ENCODE measurements at regions not wholly inside any gene's neighbourhood (a gene's known extent, or its start where the extent isn't known, plus 50 kb on each side); places are given as distances from the start of the nearest gene placed in this dataset.

- H3K4me3 ChIP-seq (ENCODE audit: low read depth in 2 of 2, low read length in 1 of 2) = no peak overlapping the region
- no peak overlapping the region for H3K27ac ChIP-seq (ENCODE audit: low read depth in 2 of 2, low read length in 1 of 2)
- ChIA-PET POLR2A (no interaction called here), CTCF (interaction anchor here (1.7 to 2.3 kb wide), 2 partner anchors 305 to 408 kb away, joined by 5 to 11 read pairs; partner anchors contain the start of gene DUSP10)
- H3K4me1 ChIP-seq (ENCODE audit: control insufficient read depth in 1 of 2, insufficient read depth in 2 of 2, low read depth in 1 of 2, low read length in 1 of 2) = peaks cover 13 to 50% of the 10 kb centered on the region in 2 experiments
- H3K36me3 ChIP-seq (replicated peaks in 1 of 2; ENCODE audit: control insufficient read depth in 1 of 2, insufficient read depth in 2 of 2, low read length in 1 of 2) = no peaks in the 10 kb centered on the region
- no peaks in the 10 kb centered on the region for H3K79me2 ChIP-seq (ENCODE audit: insufficient read depth)
- H2AFZ ChIP-seq (ENCODE audit: low read depth) = no peak overlapping the region
- H3K4me2 ChIP-seq = no peak overlapping the region
- no peak for TF ChIP-seq TAF1 (IDR thresholded peaks at IDR 0.05; ENCODE audit: borderline replicate concordance, low read depth, low read length)
- no peak for TF ChIP-seq MEF2A (IDR thresholded peaks at IDR 0.05; ENCODE audit: borderline replicate concordance, low read depth)
- no peak for TF ChIP-seq TEAD4 (IDR thresholded peaks at IDR 0.05; ENCODE audit: borderline replicate concordance, insufficient read depth)
- TF ChIP-seq USF2 (IDR thresholded peaks at IDR 0.05; ENCODE audit: borderline replicate concordance, low read depth, low read length) = no peak
- TF ChIP-seq SIN3A (IDR thresholded peaks at IDR 0.05; ENCODE audit: borderline replicate concordance, low read depth, low read length) = no peak
- TF ChIP-seq EP300 (IDR thresholded peaks at IDR 0.05; ENCODE audit: borderline replicate concordance in 1 of 2, low read depth in 1 of 2, low read length in 1 of 2) = no peak
- no peak for TF ChIP-seq NFIC (IDR thresholded peaks at IDR 0.05; ENCODE audit: borderline replicate concordance)
- TF ChIP-seq GABPA (IDR thresholded peaks at IDR 0.05; ENCODE audit: low read depth) = no peak
- no peak for TF ChIP-seq YY1 (IDR thresholded peaks at IDR 0.05; ENCODE audit: low read depth)
- TF ChIP-seq RAD21 (IDR thresholded peaks at IDR 0.05; ENCODE audit: low read length) = no peak
- no peak for TF ChIP-seq FOXM1 (IDR thresholded peaks at IDR 0.05; ENCODE audit: low read depth)
- no peak for TF ChIP-seq GATA2 (CRISPR knock-in tag; IDR thresholded peaks at IDR 0.05)
- no peak for TF ChIP-seq CHD2 (IDR thresholded peaks at IDR 0.05; ENCODE audit: low read length, partially characterized antibody)
- H3K9ac ChIP-seq = no peak overlapping the region
- no peaks in the 10 kb centered on the region for H3K9me3 ChIP-seq
- 85% methylated on average over 3 of the region's 3 CpGs for WGBS (ENCODE audit: low lambda C conversion rate)
- no peaks in the 10 kb centered on the region for H4K20me1 ChIP-seq (ENCODE audit: insufficient read depth)
- no peak for DNase-seq
- H3F3A ChIP-seq (replicated peaks; ENCODE audit: insufficient read depth) = peaks cover 8% of the 10 kb centered on the region
- H3K27me3 ChIP-seq (ENCODE audit: insufficient read depth) = no peaks in the 10 kb centered on the region
- H3K9me2 ChIP-seq = no peaks in the 10 kb centered on the region
These were observed 304.9 kb upstream of the DUSP10 start for GRCh38 chr1:222046684-222047263.

- no peak overlapping the region for H3K4me3 ChIP-seq (ENCODE audit: low read depth in 2 of 2, low read length in 1 of 2)
- no peaks in the 10 kb centered on the region for H4K20me1 ChIP-seq (ENCODE audit: insufficient read depth)
- WGBS (ENCODE audit: low lambda C conversion rate) = 87% methylated on average over 3 of the region's 3 CpGs
- no peaks in the 10 kb centered on the region for H3K27me3 ChIP-seq (ENCODE audit: insufficient read depth)
- H3K27ac ChIP-seq (ENCODE audit: low read depth in 2 of 2, low read length in 1 of 2) = no peak overlapping the region
- ChIA-PET CTCF (interaction anchor here (2.3 kb wide), 1 partner anchor 409 kb away, joined by 11 read pairs; no protein-coding TSS in a partner anchor), POLR2A (no interaction called here)
- H3K9ac ChIP-seq = no peak overlapping the region
- no peak overlapping the region for H3K4me2 ChIP-seq
- H3K4me1 ChIP-seq (ENCODE audit: control insufficient read depth in 1 of 2, insufficient read depth in 2 of 2, low read depth in 1 of 2, low read length in 1 of 2) = peaks cover 13 to 50% of the 10 kb centered on the region in 2 experiments
- no peaks in the 10 kb centered on the region for H3K79me2 ChIP-seq (ENCODE audit: insufficient read depth)
- peaks cover 8% of the 10 kb centered on the region for H3F3A ChIP-seq (replicated peaks; ENCODE audit: insufficient read depth)
- no peaks in the 10 kb centered on the region for H3K9me3 ChIP-seq
- TF ChIP-seq TEAD4 (IDR thresholded peaks at IDR 0.05; ENCODE audit: borderline replicate concordance, insufficient read depth) (no peak), FOXJ3 (CRISPR knock-in tag; IDR thresholded peaks at IDR 0.05) (no peak)
- H3K9me2 ChIP-seq = no peaks in the 10 kb centered on the region
- no peaks in the 10 kb centered on the region for H3K36me3 ChIP-seq (replicated peaks in 1 of 2; ENCODE audit: control insufficient read depth in 1 of 2, insufficient read depth in 2 of 2, low read length in 1 of 2)
- H2AFZ ChIP-seq (ENCODE audit: low read depth) = no peak overlapping the region
- DNase-seq = no peak
These were observed 303.9 kb upstream of the DUSP10 start for GRCh38 chr1:222045786-222046185.
